Stomach (tissue), 8 donors: ENCODE measurements at regions not wholly inside any gene's neighbourhood (a gene's known extent, or its start where the extent isn't known, plus 50 kb on each side); places are given as distances from the start of the nearest gene placed in this dataset.
"Not testable (repeated sequence)": the region's sequence is repeated elsewhere in the genome, so short reads cannot be mapped to it uniquely, and the experiment has no call there.

Experiments used
- DNase-seq, 2 donors: peaks; one replicate each; pipeline versions ENCODE4 v3.0.0 to v3.0.0-alpha.2; 2013 to 2019
- H3K27ac ChIP-seq, 5 donors: fragments of 200-600 bp in 4 of 5; sonication (generic) in 4 of 5; one replicate each; pipeline ENCODE4 v1.5.1; 2013 to 2019; ENCODE audit warnings: mild to moderate bottlenecking in 1 of 5, moderate library complexity in 1 of 5
- H3K27me3 ChIP-seq, 3 donors: fragments of 200-600 bp; sonication (generic); one replicate each; pipeline ENCODE4 v1.5.1; 2017 to 2019; ENCODE audit warnings: mixed run types in 1 of 3
- H3K36me3 ChIP-seq, 4 donors: fragments of 200-600 bp; sonication (generic); 1 replicate in 3 of 4; 2 replicates in 1 of 4; pipeline ENCODE4 v1.5.1; 2016 to 2019
- H3K4me1 ChIP-seq, 4 donors: fragments of 200-600 bp; sonication (generic); one replicate each; pipeline ENCODE4 v1.5.1; 2016 to 2019
- H3K4me3 ChIP-seq, 4 donors: fragments of 200-600 bp; sonication (generic) in 3 of 4; one replicate each; pipeline ENCODE4 v1.5.1; 2016 to 2019; ENCODE audit warnings: mild to moderate bottlenecking in 1 of 4
- H3K9me3 ChIP-seq, 4 donors: fragments of 200-600 bp; sonication (generic); one replicate each; pipeline ENCODE4 v1.5.1; 2016 to 2019
- CTCF ChIP-seq, 7 experiments: fragments of 450-650 bp in 4 of 7; fragments of 200-600 bp in 3 of 7; sonication (generic) in 3 of 7; IDR thresholded peaks; one replicate each; pipeline ENCODE4 v1.5.1; 2016 to 2019; ENCODE audit warnings: antibody characterized with exemption in 7 of 7, control low read depth in 2 of 7, mild to moderate bottlenecking in 1 of 7
- EP300 ChIP-seq: sonication (generic); formaldehyde crosslinking; IDR thresholded peaks from one replicate; pipeline ENCODE4 v1.6.1; 2017; ENCODE audit warnings: antibody characterized with exemption
- POLR2A ChIP-seq, 4 donors: fragments of 450-650 bp; IDR thresholded peaks; one replicate each; pipeline ENCODE4 v1.6.1; 2016; ENCODE audit warnings: antibody characterized with exemption in 4 of 4, control low read depth in 2 of 4, mild to moderate bottlenecking in 1 of 4, moderate library complexity in 1 of 4
- POLR2AphosphoS5 ChIP-seq, 3 donors: sonication (generic); formaldehyde crosslinking; IDR thresholded peaks; one replicate each; pipeline ENCODE4 v1.6.1; 2016; ENCODE audit warnings: antibody characterized with exemption in 3 of 3
- WGBS, 5 donors: extraction: QIAGEN DNeasy Blood & Tissue Kit in 3 of 5; methylation state at CpG; one replicate each; pipeline versions ENCODE4 v1.1.5 to v1.1.7; 2013 to 2018; 5-methylcytosine and 5-hydroxymethylcytosine counted together
- intact Hi-C: fragments of 100-400 bp; cut with DNase I; formaldehyde crosslinking; loops from one replicate; pipeline ENCODE4 v1.15.1; 2023; ENCODE audit warnings: low total_unique reads
- donor health status: healthy with polysubstance abuse.
- donor health status: Bipolar disorder and iron deficiency.
- donor health status: healthy.

GRCh38 chr10:71085689-71086438 lies 126.5 kb upstream of the UNC5B start:
- intact Hi-C loops = no loop called here
- 62 to 71% (median 67%) methylated on average over 18 of the region's 18 CpGs for WGBS, 5 donors

GRCh38 chr10:71086439-71087080 lies 125.8 kb upstream of the UNC5B start:
- H3K27ac ChIP-seq = no peak overlapping the region
- no peaks in the 10 kb centered on the region for H3K9me3 ChIP-seq
- WGBS, 5 donors = 50 to 64% (median 59%) methylated on average over 11 of the region's 11 CpGs
- intact Hi-C loops = no loop called here
- DNase-seq = peak in 1 of 2 donors; percentile 3
- H3K4me3 ChIP-seq = no peak overlapping the region
- no peaks in the 10 kb centered on the region for H3K4me1 ChIP-seq
- no peaks in the 10 kb centered on the region for H3K36me3 ChIP-seq
- TF ChIP-seq POLR2A (IDR thresholded peaks at IDR 0.05) (no peak), POLR2AphosphoS5 (IDR thresholded peaks at IDR 0.05) (no peak), EP300 (no peak), CTCF (IDR thresholded peaks at IDR 0.05) (no peak)
- H3K27me3 ChIP-seq = peaks cover 0 to 24% (median 0%) of the 10 kb centered on the region in 3 donors

More at GRCh38 chr10:71085689-71086438, 126.5 kb upstream of the UNC5B start:
- Histone ChIP-seq H3K27me3 (peaks cover 0 to 24% (median 0%) of the 10 kb centered on the region in 3 donors), H3K36me3 (no peaks in the 10 kb centered on the region), H3K27ac (no peak overlapping the region), H3K9me3 (no peaks in the 10 kb centered on the region), H3K4me1 (no peaks in the 10 kb centered on the region), H3K4me3 (no peak overlapping the region)
- DNase-seq = peak; percentile 1 to 9
- TF ChIP-seq POLR2AphosphoS5 (IDR thresholded peaks at IDR 0.05) (no peak), POLR2A (IDR thresholded peaks at IDR 0.05) (no peak), EP300 (no peak), CTCF (IDR thresholded peaks at IDR 0.05) (no peak)

- TF ChIP-seq POLR2A (IDR thresholded peaks at IDR 0.05) = no peak
- TF ChIP-seq CTCF (IDR thresholded peaks at IDR 0.05) = no peak
- no peak for TF ChIP-seq EP300
- TF ChIP-seq POLR2AphosphoS5 (IDR thresholded peaks at IDR 0.05) = no peak
- intact Hi-C loops = no loop called here
- H3K4me3 ChIP-seq = no peak overlapping the region
- DNase-seq = peak; percentile 0 to 8
- H3K36me3 ChIP-seq = no peaks in the 10 kb centered on the region
- no peak overlapping the region for H3K27ac ChIP-seq
- H3K4me1 ChIP-seq = no peaks in the 10 kb centered on the region
- peaks cover 0 to 24% (median 0%) of the 10 kb centered on the region in 3 donors for H3K27me3 ChIP-seq
- H3K9me3 ChIP-seq = no peaks in the 10 kb centered on the region
- WGBS, 5 donors = 65 to 70% (median 68%) methylated on average over 4 of the region's 4 CpGs
Observed at GRCh38 chr10:71087622-71088021, 124.7 kb upstream of the UNC5B start.

GRCh38 chr10:71088054-71088453 lies 124.3 kb upstream of the UNC5B start:
- Histone ChIP-seq H3K4me1 (no peaks in the 10 kb centered on the region), H3K9me3 (no peaks in the 10 kb centered on the region), H3K4me3 (no peak overlapping the region), H3K36me3 (no peaks in the 10 kb centered on the region), H3K27ac (no peak overlapping the region), H3K27me3 (peaks cover 0 to 24% (median 0%) of the 10 kb centered on the region in 3 donors)
- TF ChIP-seq EP300 = no peak
- peak in 1 of 2 donors; percentile 7 for DNase-seq
- 93 to 97% (median 96%) methylated on average over 9 of the region's 9 CpGs for WGBS, 5 donors
- intact Hi-C loops = no loop called here

GRCh38 chr10:71088578-71088977 lies 123.8 kb upstream of the UNC5B start:
- H3K9me3 ChIP-seq, H3K27ac ChIP-seq, H3K4me1 ChIP-seq, H3K4me3 ChIP-seq, intact Hi-C loops, H3K36me3 ChIP-seq: not testable (repeated sequence)
- WGBS, 5 donors = 81 to 92% (median 87%) methylated on average over 7 of the region's 7 CpGs
- DNase-seq = peak in 1 of 2 donors; percentile 2
- peaks cover 0 to 23% (median 0%) of the 10 kb centered on the region in 3 donors for H3K27me3 ChIP-seq
